ENCODE measurements at regions not wholly inside any gene's neighbourhood (a gene's known extent, or its start where the extent isn't known, plus 50 kb on each side); places are given as distances from the start of the nearest gene placed in this dataset.

- no peaks in the 10 kb centered on the region for H3K27me3 ChIP-seq (replicated peaks; ENCODE audit: control insufficient read depth, insufficient read depth, low read length)
- H3K9ac ChIP-seq (ENCODE audit: low read length): no peak overlapping the region
- no peak overlapping the region for H3K4me3 ChIP-seq (ENCODE audit: low read length)
- no peaks in the 10 kb centered on the region for H3K36me3 ChIP-seq (ENCODE audit: control insufficient read depth, insufficient read depth, low read length, severe bottlenecking)
- peak; percentile 11 for DNase-seq (ENCODE audit: low read depth)
- no peaks in the 10 kb centered on the region for H3K4me1 ChIP-seq (ENCODE audit: control insufficient read depth, insufficient read depth, low read length)
- no peaks in the 10 kb centered on the region for H3K9me3 ChIP-seq (ENCODE audit: control insufficient read depth, low read length)
These were observed 63.6 kb upstream of the TTLL7 start for GRCh38 chr1:84062496-84062895.

GRCh38 chr1:84061336-84061735, 62.4 kb upstream of the TTLL7 start:
- DNase-seq (ENCODE audit: low read depth): no peak
- H3K9ac ChIP-seq (ENCODE audit: low read length): no peak overlapping the region
- H3K27me3 ChIP-seq (replicated peaks; ENCODE audit: control insufficient read depth, insufficient read depth, low read length): no peaks in the 10 kb centered on the region
- no peak overlapping the region for H3K4me3 ChIP-seq (ENCODE audit: low read length)
- no peaks in the 10 kb centered on the region for H3K9me3 ChIP-seq (ENCODE audit: control insufficient read depth, low read length)
- no peaks in the 10 kb centered on the region for H3K4me1 ChIP-seq (ENCODE audit: control insufficient read depth, insufficient read depth, low read length)
- no peaks in the 10 kb centered on the region for H3K36me3 ChIP-seq (ENCODE audit: control insufficient read depth, insufficient read depth, low read length, severe bottlenecking)

- Histone ChIP-seq H3K4me3 (ENCODE audit: low read length) (no peak overlapping the region), H3K9ac (ENCODE audit: low read length) (no peak overlapping the region), H3K36me3 (ENCODE audit: control insufficient read depth, insufficient read depth, low read length, severe bottlenecking) (no peaks in the 10 kb centered on the region), H3K9me3 (ENCODE audit: control insufficient read depth, low read length) (no peaks in the 10 kb centered on the region), H3K27me3 (replicated peaks; ENCODE audit: control insufficient read depth, insufficient read depth, low read length) (no peaks in the 10 kb centered on the region), H3K4me1 (ENCODE audit: control insufficient read depth, insufficient read depth, low read length) (no peaks in the 10 kb centered on the region)
- DNase-seq (ENCODE audit: low read depth): no peak
These were observed 61.8 kb upstream of the TTLL7 start for GRCh38 chr1:84060781-84061180.

- Histone ChIP-seq H3K9ac (ENCODE audit: low read length) (no peak overlapping the region), H3K27me3 (replicated peaks; ENCODE audit: control insufficient read depth, insufficient read depth, low read length) (no peaks in the 10 kb centered on the region), H3K4me1 (ENCODE audit: control insufficient read depth, insufficient read depth, low read length) (no peaks in the 10 kb centered on the region), H3K36me3 (ENCODE audit: control insufficient read depth, insufficient read depth, low read length, severe bottlenecking) (no peaks in the 10 kb centered on the region), H3K9me3 (ENCODE audit: control insufficient read depth, low read length) (no peaks in the 10 kb centered on the region), H3K4me3 (ENCODE audit: low read length) (no peak overlapping the region)
- no peak for DNase-seq (ENCODE audit: low read depth)
These were observed 49.9 kb upstream of the TTLL7 start for GRCh38 chr1:84048820-84049219.

All from adipocyte (in vitro differentiated cells).